PFSK-1 (cell line): ENCODE measurements at regions not wholly inside any gene's neighbourhood (a gene's known extent, or its start where the extent isn't known, plus 50 kb on each side); places are given as distances from the start of the nearest gene placed in this dataset.

Experiments used
- FOXP2 ChIP-seq: optimal IDR thresholded peaks from 2 replicates; pipeline ENCODE3; 2011; ENCODE audit warnings: borderline replicate concordance, control low read depth, inconsistent platforms; ENCODE audit not compliant: insufficient read depth; ENCODE audit errors: extremely low read length, extremely low read depth
- POLR2AphosphoS5 ChIP-seq: IDR thresholded peaks from 2 replicates; pipeline ENCODE4 v1.6.1; 2012; ENCODE audit warnings: low read depth, mild to moderate bottlenecking, control low read depth, low read length, moderate library complexity
- SIN3A ChIP-seq: IDR thresholded peaks from 2 replicates; pipeline ENCODE4 v1.6.1; 2012; ENCODE audit warnings: mild to moderate bottlenecking, low read length, moderate library complexity, borderline replicate concordance; ENCODE audit not compliant: insufficient read depth
- TAF1 ChIP-seq: IDR thresholded peaks from 2 replicates; pipeline ENCODE4 v1.6.1; 2012; ENCODE audit warnings: low read length, control low read depth, borderline replicate concordance; ENCODE audit not compliant: insufficient read depth
- TF ChIP-seq, protein P1 (sequence below), 2 experiments: IDR thresholded peaks; 2 replicates each; pipeline versions ENCODE4 v1.6.1 to v1.8.0; 2011 to 2012; ENCODE audit warnings: low read depth in 2 of 2, low read length in 2 of 2, control low read depth in 1 of 2, inconsistent platforms in 1 of 2, mild to moderate bottlenecking in 1 of 2, moderate library complexity in 1 of 2; ENCODE audit not compliant: insufficient read depth in 1 of 2

DNA sequence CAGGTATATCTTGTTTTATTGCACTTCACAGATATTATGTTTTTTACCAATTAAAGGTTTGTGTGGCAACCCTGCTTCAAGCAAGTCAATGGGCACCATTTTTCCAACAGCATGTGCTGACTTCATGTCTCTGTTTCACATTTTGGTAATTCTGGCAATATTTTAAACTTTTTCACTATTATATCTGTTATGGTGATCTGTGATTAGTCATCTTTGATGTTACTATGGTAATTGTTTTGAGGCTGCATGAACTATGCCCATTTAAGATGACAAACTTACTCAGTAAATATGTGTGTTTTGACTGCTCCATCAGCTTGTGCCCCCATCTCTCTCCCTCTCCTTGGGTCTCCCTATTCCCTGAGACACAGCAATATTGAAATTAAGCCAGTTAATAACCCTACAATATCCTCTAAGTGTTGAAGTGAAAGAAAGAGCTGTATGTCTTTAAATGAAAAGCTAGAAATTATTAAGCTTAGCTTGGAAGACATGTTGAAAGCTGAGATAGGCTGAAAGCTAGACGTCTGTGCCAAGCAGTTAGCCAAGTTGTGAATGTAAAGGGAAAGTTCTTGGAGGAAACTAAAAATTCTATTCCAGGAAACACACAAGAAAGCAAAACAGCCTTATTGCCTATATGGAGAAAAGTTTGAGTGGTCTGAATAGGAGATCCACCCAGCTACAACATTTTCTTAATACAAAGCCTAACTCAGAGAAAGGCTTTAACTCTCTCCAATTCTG lies 365.1 kb downstream of the ATP23 start:
- no peak for TF ChIP-seq POLR2AphosphoS5
- TF ChIP-seq TAF1: no peak
- no peak for TF ChIP-seq SIN3A
- no peak for TF ChIP-seq FOXP2
- TF ChIP-seq, protein P1, sequence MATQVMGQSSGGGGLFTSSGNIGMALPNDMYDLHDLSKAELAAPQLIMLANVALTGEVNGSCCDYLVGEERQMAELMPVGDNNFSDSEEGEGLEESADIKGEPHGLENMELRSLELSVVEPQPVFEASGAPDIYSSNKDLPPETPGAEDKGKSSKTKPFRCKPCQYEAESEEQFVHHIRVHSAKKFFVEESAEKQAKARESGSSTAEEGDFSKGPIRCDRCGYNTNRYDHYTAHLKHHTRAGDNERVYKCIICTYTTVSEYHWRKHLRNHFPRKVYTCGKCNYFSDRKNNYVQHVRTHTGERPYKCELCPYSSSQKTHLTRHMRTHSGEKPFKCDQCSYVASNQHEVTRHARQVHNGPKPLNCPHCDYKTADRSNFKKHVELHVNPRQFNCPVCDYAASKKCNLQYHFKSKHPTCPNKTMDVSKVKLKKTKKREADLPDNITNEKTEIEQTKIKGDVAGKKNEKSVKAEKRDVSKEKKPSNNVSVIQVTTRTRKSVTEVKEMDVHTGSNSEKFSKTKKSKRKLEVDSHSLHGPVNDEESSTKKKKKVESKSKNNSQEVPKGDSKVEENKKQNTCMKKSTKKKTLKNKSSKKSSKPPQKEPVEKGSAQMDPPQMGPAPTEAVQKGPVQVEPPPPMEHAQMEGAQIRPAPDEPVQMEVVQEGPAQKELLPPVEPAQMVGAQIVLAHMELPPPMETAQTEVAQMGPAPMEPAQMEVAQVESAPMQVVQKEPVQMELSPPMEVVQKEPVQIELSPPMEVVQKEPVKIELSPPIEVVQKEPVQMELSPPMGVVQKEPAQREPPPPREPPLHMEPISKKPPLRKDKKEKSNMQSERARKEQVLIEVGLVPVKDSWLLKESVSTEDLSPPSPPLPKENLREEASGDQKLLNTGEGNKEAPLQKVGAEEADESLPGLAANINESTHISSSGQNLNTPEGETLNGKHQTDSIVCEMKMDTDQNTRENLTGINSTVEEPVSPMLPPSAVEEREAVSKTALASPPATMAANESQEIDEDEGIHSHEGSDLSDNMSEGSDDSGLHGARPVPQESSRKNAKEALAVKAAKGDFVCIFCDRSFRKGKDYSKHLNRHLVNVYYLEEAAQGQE (IDR thresholded peaks at IDR 0.05; ENCODE audit: insufficient read depth in 1 of 2, low read depth in 2 of 2, low read length in 2 of 2): no peak

DNA sequence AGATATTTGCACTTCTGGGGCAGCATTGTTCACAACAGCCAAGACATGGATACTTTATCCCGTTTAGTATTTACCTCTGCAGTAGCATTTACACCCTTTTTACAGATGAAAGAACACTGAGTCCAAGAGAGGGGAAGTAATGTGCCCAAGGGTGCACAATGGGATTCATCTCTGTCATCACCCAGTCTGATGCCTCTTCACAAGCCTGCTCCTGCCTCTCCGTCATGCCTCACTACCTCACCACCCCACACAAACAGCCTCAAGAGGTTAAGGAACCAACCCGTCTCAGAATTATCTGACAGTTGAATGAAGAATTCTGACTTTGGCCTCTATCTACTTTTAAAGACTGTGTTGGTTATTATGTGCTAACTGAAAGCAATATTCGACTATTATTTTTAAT lies 368.4 kb downstream of the ATP23 start:
- TF ChIP-seq FOXP2: no peak
- TF ChIP-seq POLR2AphosphoS5: no peak
- TF ChIP-seq SIN3A: no peak
- TF ChIP-seq, protein P1 (IDR thresholded peaks at IDR 0.05; ENCODE audit: insufficient read depth in 1 of 2, low read depth in 2 of 2, low read length in 2 of 2): no peak
- no peak for TF ChIP-seq TAF1

DNA sequence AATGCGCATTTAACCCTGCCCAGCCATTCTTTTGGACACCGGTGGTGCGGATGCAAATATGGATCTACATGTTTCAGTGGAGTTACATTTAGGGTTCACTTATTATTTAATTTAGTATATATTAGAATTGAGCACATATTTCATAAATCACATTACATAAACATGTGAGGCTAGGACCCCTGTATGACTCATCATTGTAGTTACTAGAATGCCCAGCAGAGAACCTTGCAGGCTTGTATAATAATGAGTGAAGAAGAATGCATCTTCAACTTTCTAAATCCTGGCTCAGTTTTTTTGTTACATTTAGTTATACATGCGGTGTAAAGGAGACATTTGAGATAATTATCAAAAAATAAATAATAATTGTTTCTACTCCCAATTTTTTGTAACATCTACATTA lies 369.0 kb downstream of the ATP23 start:
- no peak for TF ChIP-seq FOXP2

DNA sequence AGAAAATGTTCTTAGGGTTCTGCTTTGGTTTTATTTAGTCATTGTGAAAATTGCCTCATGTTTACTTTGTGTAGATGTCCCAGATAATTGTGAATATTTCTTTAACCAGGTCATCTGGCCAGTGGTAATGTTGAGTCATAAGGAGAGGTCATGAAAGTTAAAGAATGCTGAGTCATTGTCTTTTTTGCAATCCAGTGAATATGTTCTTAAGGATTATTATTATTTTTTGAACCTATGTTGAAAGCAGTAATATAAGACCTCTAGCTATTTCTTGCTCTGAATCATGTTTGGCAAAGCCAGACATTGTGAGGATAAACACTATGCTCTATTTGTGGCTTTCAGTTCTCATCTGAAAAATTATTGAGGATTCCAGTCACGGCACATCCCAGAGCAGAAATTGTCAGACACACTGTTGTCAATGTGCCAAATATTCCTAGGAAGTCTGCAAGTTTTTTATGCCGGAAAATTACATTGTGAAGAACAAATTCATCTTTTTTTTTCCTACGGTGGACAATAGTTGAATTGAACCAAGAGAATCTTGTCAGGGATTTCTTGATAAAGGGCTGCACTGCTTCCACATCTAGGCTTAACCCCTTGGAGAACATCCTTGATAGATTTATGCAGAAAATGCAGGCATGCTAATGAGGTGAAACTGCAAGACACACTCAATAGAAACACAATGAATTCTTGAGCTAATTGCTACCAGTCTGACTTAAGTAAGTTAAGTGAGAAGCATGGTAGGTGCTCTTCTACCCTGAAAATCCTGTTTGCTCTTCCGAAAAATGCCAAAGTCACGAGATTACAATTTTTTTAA lies 369.6 kb downstream of the ATP23 start:
- no peak for TF ChIP-seq POLR2AphosphoS5
- no peak for TF ChIP-seq TAF1
- TF ChIP-seq, protein P1 (IDR thresholded peaks at IDR 0.05; ENCODE audit: insufficient read depth in 1 of 2, low read depth in 2 of 2, low read length in 2 of 2): no peak
- no peak for TF ChIP-seq FOXP2
- TF ChIP-seq SIN3A: no peak

DNA sequence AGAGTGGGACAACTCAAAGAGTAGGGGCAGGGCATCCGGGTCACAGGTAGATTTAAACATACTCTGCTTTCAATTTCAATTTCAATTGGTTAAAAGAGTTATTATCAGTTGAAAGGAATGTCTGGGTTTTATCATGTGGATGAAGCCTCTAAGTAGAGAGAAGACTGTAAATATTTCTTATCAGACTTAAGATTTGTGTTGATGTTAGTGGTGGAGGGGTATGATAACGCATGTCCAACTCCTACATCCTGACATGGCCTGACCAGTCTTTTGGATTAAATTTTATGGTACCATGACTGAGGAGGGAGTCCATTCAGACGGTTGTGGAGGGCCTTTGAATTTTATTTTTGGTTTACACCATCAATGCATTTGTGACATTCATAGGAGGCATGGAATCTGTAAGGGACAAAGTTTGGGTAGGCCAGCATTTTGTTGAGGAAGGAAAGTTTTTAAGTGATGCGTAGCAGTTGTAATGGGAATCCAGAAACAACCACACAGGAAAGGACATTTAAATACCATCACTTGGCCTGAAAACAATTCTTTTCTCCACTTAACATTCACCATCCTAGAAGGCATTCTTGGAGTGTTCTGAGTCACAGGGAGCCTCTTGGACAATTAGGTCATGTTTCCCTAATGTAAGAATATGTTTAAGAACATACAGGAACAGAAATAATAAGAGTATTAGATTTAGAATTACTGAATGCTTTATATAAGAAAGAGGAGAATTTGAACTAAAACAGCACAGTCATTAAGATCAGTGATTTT lies 371.9 kb downstream of the ATP23 start:
- TF ChIP-seq, protein P1 (IDR thresholded peaks at IDR 0.05; ENCODE audit: insufficient read depth in 1 of 2, low read depth in 2 of 2, low read length in 2 of 2): no peak
- TF ChIP-seq POLR2AphosphoS5 (no peak), TAF1 (no peak), SIN3A (no peak), FOXP2 (no peak)
